Renal cortex interstitium (tissue), 11 donors: ENCODE measurements at regions not wholly inside any gene's neighbourhood (a gene's known extent, or its start where the extent isn't known, plus 50 kb on each side); places are given as distances from the start of the nearest gene placed in this dataset.
A peak's percentile ranks its signal among the peaks of the same experiment; 100 is the strongest.
"Not testable (repeated sequence)": the region's sequence is repeated elsewhere in the genome, so short reads cannot be mapped to it uniquely, and the experiment has no call there.

Experiments
- DNase-seq, 11 donors: peaks; one replicate each; pipeline ENCODE4 v3.0.0-alpha.2; 2013; ENCODE audit warnings: low read depth in 9 of 11, low spot score in 4 of 11; ENCODE audit errors: extremely low read depth in 1 of 11

DNA sequence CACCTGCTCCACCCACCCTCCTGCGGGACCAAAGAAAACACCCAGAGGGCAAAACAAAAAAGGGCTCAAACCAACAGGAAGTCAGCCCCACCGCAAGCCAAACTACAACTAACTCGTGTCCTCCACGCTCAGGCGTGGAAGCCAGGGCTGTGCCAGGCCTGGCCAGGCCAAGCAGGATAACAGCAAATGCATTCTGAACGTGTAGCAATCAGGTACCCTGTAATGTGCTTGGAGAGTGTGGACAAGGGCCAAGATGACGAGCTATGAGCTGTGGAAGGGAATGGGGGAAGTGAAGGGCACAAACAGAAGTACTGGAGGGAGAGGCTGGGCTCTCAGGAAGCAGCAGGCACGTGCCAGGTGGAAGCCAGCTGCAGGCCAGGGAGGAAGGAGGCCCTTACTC lies 528.6 kb downstream of the TP53TG3F start:
- DNase-seq = not testable (repeated sequence)

DNA sequence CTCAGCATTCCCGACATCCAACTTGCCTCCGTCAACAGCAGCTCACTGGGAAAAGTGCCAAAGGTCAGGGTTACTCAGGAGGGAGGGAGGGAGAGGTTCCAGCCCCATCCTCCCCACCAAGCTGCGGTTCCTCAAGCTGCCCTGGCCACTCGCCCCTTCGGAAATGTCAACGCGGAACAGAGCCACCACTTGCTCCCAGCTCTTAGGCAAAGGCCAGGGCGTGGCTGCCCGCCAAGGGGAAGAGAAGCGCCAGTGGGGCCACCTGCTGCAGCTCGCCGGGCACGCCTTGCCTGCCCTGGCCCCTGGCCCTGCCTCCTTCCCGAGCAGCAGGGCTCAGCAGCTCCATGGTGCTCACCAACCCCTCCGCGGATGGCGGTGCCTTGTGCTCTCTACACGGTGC lies 531.1 kb downstream of the TP53TG3F start:
- not testable (repeated sequence) for DNase-seq

DNA sequence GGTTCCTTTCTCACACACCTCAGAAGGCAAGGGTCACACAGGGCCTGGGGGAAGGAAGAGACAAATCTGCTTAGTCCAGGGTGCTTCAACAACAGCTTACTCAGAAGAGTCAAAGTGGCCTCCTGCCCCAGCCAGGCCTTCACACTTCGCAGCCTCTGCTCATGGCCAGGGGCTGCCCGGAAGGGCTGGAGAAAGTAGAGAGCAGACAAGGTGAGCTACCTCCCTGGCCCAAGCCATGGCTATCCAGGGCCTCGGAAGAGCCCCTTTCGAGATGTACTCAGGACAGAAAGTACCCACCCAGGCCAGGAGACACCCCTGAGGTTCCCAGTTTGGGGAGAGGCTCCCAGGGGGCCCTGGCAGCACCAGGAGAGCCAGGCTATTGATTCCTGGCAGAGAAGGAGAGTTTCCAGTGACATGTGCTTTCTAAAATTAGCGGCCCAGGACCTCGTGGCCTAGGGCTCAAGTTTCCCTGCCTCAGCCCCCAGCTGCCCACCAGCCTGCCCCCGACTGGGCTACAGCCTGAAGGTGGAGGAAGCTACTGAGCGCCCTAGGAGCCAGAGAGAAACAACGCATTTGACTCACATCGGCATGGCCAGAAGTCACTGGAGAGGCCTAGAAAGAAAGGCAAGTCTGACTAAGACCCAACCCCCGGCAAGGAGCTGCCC lies 533.2 kb downstream of the TP53TG3F start:
- DNase-seq = not testable (repeated sequence)

DNA sequence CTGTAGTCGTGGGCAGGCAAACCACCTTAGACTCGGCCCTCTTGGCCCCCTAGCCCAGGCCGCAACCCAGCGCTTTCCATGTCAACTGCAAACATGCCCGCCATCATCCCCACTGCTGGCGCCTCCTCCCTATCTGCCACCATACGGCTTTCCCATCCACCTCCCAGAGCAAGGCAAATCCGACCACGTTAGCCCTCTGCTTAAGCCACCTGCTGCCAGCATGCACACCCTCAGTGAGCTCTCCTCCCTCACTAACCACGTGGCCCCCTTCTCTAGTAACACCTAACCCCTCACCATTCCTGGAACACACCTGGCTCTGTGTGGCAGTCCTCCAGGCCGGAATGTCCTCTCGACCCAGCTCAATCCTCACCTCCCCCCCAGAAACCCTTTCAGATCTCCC lies 534.8 kb downstream of the TP53TG3F start:
- DNase-seq = not testable (repeated sequence)

DNA sequence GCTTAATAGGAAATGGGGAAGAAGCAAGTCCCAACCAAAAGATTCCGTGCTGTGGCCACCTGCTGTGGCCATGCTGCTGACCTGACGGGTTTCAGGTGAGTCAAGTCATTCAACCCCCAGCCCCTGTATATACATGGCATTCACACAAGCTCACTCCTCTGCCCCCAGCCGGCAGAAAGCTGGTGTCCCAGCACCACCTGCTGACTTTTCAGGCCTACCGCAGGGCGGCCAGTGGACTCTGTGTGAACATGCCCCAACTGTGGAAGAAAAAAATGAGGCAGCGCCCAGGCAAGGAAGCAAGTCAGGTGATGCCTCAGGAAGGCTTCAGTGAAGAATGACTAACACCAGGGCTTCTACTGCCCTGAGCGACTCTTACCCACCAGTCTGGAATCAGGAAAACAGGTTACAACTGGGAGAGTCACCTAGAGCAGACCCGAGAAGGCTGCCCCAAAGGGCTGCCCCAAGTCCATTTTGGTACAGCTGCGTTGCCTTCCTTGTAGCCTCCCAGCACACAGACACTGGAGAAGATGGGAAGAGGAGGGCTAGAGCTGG lies 536.5 kb downstream of the TP53TG3F start:
- DNase-seq = not testable (repeated sequence)

DNA sequence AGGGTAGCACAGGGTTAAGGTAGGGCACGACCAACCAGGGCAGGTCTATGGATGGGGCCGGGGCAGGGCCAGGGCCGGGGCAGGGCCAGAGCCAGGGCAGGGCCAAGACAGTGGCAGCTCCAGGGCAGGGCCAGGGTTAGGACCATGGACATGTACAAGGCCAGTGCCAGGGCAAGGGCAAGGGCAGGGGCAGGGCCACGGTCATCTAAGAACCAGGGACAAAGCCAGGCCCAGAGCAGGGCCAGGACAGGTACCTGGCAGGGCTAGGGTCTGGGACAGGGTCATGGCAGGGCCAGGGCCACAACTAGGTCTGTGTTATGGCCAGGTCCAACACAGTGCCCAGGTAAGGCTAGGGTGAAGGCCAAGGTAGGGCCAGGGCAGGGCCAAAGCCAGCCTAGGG lies 541.8 kb downstream of the TP53TG3F start:
- not testable (repeated sequence) for DNase-seq

DNA sequence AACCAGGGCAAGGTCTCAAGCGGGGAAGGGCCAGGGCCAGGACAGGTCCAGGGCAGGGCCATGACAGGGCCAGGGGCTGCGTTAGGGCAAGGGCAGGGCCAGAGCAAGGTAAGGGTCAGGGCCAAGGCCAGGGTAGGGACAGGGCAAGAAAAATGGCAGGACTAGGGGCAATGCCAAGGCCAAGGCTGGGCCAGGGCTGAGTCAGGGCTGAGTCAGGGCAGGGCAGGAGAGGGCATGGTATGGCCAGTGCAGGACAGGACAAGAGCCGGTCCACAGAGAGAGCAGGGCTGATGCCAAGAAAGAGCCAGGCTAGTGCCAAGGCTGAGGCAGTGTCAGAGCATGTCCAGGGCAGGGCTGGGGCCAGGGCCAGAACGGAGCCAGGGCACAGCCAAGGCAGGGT lies 542.5 kb downstream of the TP53TG3F start:
- DNase-seq = not testable (repeated sequence)

DNA sequence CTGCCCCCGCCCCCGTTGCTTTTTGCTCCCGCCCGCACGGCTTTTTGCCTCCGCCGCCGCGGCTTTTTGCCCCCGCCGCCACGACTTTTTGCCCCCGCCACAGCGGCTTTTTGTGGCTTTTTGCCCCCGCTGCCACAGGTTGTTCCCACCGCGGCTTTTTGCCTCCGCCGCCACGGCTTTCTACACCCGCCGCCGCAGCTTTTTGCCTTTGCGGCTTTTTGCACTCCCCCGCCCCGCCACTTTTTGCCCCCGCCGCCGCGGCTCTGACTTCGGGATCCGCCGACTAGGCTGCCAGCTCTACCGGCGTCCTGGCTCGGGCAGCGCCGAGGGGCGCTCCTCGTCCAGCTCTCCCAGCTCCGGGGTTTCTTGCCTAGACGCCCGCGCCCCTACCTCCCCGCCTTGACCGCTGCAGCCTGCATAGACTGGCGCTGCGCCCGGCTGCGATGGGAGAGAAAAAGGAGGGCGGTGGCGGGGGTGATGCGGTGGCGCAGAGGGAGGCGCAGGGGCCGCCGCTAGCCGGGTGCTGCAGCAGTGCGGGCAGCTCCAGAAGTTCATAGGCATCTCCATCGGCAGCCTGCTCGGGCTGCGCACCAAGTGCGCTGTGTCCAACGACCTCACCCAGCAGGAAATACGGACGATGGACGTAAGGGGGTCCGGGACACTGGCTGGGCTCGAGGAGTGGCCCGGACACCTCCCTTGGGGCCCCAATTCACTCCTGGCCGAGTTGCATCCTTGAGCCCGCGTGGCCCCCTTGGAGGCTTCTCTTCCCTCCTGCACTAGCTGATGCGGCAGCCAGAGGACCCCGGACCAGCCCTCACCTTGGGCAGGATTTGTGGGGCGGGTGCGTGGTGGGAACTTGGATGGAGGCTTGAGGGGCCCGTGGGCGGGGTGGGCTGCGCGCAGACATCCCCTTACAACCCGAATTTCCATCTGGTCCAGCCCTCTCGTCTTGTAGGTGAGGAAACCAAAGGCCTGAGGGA lies 555.7 kb downstream of the TP53TG3F start:
- DNase-seq = not testable (repeated sequence)

DNA sequence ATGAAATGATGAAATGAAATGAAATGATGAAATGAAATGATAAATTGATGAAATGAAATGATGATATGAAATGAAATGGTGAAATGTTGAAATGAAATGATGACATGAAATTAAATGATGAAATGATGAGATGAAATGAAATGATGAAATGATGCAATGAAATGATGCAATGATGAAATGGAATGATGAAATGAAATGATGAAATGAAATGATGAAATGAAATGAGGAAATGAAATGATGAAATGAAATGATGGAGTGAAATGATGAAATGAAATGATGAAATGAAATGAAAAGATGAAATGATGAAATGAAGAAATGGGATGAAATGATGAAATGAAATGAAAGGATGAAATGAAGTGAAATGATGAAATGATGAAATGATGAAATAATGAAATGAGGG lies 558.9 kb downstream of the TP53TG3F start:
- DNase-seq = not testable (repeated sequence)

DNA sequence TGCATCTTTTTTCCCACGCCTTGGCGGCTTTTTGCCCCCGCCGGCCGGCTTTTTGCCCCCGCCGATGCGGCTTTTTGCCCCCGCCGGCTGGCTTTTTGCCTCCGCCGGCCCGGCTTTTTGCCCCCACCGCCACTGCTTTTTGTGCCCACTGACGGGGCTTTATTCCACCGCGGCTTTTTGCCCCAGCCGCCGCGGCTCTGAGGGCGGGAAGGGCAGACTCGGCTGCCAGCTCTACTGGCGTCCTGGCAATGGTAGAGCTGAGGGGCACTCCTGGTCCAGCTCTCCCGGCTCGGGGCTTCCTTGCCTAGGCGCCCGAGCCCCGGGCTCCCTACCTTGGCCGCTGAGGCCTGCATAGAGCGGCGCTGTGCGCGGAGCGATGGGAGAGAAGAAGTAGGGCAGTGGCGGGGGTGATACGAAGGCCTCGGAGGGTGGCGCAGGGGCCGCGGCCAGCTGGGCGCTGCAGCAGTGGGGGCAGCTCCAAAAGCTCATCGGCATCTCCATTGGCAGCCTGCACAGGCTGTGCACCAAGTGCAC lies 591.4 kb downstream of the TP53TG3F start:
- DNase-seq = no peak

DNA sequence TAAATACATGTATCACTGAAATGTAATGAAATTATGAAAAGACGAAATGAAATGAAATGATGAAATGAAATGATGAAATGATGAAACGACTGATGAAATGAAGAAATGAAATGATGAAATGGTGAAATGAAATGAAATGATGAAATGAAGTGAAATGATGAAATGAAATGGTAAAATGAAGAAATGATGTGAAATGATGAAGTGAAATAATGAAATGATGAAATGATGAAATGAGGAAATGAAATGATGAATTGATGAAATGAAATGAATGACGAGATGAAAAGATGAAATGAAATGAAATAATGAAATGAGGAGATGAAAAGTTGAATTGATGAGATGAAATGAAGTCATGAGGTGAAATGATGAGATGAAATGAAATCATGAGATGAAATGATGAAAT lies 594.7 kb downstream of the TP53TG3F start:
- DNase-seq = no peak

DNA sequence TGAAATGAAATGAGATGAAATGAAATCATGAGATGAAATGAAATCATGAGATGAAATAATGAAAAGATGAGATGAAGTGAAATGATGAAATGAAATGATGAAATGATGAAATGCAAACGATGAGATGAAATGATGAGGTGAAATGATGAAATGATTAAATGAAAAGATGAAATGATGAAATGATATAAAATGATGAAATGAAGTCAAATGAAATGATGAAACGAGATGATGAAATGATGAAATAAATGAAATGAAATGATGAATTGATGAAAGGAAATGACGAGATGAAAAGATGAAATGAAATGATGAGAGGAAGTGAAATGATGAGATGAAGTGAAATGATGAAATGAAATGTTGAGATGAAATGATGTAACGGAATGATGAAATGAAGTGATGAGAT lies 595.6 kb downstream of the TP53TG3F start:
- no peak for DNase-seq

DNA sequence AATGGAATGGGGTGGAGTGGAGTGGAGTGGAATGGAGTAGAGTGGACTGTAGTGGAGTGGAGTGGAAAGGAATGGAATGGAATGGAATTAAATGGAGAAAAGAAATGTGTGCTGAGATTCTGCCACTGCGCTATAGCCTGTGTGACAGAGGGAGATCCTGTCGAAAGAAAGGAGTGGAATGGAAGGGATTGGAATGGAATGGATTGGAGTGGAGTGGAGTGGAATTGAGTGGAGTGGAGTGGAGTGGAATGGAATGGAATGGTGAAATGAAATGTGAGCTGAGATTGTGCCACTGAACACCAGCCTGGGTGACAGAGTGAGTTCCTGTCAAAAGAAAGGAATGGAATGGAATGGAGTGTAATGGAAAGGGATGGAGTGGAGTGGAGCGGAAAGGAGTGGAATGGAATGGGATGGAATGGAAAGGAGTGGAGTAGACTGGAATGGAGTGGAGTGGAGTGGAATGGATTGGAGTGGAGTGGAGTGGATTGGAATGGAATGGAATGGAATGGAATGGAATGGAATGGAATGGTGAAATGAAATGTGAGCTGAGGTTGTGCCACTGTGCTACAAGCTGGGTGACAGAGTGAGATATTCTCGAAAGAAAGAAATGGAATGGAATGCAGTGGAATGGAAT lies 603.3 kb downstream of the TP53TG3F start:
- not testable (repeated sequence) for DNase-seq

DNA sequence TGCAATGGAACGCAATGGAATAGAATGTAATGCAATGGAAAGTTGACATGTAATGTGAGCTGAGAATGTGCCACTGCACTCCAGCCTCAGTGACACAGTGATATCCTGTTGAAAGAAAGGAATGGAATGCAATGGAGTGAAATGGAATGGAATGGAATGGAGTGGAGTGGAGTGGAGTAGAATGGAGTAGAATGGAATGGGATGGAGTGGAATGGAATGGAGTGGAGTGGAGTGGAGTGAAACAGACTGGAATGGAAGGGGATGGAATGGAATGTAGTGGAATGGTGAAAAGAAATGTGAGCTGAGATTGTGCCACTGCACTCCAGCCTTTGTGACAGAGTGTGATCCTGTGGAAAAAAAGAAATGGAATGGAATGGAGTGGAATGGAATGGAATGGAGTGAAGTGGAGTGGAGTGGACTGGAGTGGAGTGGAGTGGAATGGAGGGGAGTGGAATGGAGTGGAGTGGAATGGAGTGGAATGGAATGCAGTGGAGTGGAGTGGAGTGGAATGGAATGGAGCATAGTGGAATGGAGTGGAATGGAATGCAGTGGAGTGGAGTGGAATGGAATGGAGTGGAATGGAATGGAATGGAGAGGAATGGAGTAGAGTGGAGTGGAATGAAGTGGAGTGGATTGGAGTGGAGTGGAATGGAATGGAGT lies 604.2 kb downstream of the TP53TG3F start:
- DNase-seq = not testable (repeated sequence)

DNA sequence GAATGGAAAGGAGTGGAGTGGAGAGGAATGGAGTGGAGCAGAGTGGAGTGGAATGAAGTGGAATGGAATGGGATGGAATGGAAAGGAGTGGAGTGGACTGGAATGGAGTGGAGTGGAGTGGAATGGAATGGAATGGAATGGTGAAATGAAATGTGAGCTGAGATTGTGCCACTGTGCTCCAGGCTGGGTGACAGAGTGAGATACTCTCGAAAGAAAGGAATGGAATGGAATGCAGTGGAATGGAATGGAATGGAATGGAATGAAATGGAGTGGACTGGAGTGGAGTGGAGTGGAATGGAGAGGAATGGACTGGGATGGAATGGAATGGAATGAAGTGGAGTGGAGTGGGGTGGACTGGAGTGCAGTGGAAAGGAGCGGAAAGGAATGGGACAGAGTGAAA lies 605.2 kb downstream of the TP53TG3F start:
- DNase-seq = not testable (repeated sequence)

DNA sequence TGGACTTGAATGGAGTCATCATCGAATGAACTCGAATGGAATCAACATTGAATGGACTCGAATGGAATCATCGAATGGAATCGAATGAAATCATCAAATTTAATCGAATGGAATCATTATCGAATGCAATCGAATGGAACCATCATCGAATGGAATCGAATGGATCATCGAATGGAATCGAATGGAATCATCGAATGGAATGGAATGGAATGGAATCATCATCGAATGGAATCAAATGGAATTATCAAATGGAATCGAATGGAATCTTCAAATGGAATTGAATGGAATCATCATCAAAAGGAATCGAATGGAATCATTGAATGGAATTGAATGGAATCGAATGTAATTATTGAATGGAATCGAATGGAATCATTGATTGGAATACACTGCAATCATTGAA lies 610.3 kb downstream of the TP53TG3F start:
- DNase-seq = not testable (repeated sequence)

DNA sequence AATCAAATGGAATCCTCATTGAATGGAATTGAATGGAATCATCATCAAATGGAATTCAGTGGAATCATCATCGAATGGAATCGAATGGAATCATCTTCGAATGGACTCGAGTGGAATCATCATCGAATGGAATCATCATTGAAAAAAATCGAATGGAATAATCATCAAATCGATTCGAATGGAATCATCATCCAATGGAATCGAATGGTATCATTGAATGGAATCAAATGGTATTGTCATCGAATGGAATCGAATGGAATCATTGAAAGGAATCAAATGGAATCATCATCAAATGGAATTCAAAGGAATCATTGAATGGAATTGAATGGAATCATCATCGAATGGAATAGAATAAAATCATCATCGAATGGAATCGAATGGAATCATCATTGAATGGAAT lies 619.3 kb downstream of the TP53TG3F start:
- DNase-seq = peak in 4 of 11 donors; percentile 1 to 58 (median 2)

DNA sequence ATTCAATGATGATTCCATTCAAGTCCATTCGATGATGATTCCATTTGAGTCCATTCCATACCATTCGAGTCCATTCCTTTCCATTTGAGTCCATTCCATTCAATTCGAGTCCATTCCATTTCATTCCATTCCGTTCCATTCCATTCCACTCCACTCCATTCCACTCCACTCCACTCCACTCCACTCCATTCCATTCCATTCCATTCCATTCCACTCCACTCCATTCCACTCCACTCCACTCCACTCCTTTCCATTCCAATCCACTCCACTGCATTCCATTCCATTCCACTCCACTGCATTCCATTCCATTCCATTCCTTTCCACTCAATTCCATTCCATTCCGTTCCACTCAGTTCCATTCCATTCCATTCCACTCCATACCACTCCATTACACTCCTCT lies 625.6 kb downstream of the TP53TG3F start:
- not testable (repeated sequence) for DNase-seq

DNA sequence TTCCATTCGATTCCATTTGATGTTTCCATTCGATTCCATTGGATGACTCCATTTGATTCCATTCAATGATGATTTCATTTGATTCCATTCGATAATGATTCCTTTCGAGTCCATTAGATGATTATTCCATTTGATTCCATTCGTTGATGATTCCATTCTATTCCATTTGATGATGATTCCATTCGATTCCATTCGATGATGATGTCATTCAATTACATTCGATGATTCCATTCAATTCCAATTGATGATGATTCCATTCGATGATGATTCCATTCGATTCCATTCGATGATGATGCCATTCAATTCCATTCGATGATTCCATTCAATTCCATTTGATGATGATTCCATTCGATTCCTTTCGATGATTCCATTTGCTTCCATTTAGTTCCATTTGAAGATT lies 635.6 kb downstream of the TP53TG3F start:
- not testable (repeated sequence) for DNase-seq
